Stomach smooth muscle (tissue), 2 donors: ENCODE measurements at regions not wholly inside any gene's neighbourhood (a gene's known extent, or its start where the extent isn't known, plus 50 kb on each side); places are given as distances from the start of the nearest gene placed in this dataset.
"Not testable (repeated sequence)": the region's sequence is repeated elsewhere in the genome, so short reads cannot be mapped to it uniquely, and the experiment has no call there.

ENCODE experiments used
- H3K27ac ChIP-seq: one replicate; pipeline ENCODE4 v1.7.0; 2013; ENCODE audit warnings: mild to moderate bottlenecking, low read length, inconsistent platforms
- H3K27me3 ChIP-seq, 2 donors: one replicate each; pipeline ENCODE4 v1.7.0; 2013; ENCODE audit warnings: low read length in 2 of 2; ENCODE audit not compliant: insufficient read depth in 2 of 2, control insufficient read depth in 1 of 2
- H3K36me3 ChIP-seq, 2 donors: one replicate each; pipeline ENCODE4 v1.7.0; 2013; ENCODE audit warnings: low read length in 2 of 2; ENCODE audit not compliant: control insufficient read depth in 2 of 2, insufficient read depth in 2 of 2
- H3K4me1 ChIP-seq: one replicate; pipeline ENCODE4 v1.7.0; 2013; ENCODE audit warnings: low read length; ENCODE audit not compliant: control insufficient read depth, insufficient read depth
- H3K4me3 ChIP-seq, 2 donors: one replicate each; pipeline ENCODE4 v1.7.0; 2013; ENCODE audit warnings: low read length in 2 of 2
- H3K9ac ChIP-seq, 2 donors: one replicate each; pipeline ENCODE4 v1.7.0; 2013; ENCODE audit warnings: low read length in 2 of 2, mild to moderate bottlenecking in 1 of 2
- H3K9me3 ChIP-seq, 2 donors: one replicate each; pipeline ENCODE4 v1.7.0; 2013; ENCODE audit warnings: low read length in 2 of 2; ENCODE audit not compliant: control insufficient read depth in 2 of 2
- donor health status: healthy.
- donor health status: Pancreatic carcinoma.

DNA sequence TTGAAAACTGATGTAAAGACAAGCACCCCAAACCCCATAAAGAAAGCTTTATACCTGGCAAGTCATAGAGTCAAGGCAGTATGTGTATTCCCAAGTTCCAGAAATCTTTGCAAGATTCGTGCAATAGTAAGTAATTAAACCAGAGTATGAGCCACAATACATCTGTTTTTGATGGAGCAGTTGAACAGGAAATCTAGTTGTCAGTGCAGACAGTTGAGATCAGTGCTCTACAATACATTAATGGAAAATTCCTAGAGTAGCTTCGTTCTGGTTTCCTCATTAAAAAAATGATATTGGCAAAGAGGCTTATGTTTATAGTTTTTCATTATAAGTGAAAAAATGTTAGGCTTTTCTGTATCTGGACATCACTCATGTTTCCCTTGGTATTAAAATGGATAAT is 575.3 kb downstream of the TRIML1 start:
- Histone ChIP-seq H3K36me3 (no peaks in the 10 kb centered on the region), H3K27me3 (no peaks in the 10 kb centered on the region), H3K4me3 (no peak overlapping the region), H3K4me1 (no peaks in the 10 kb centered on the region), H3K9me3 (no peaks in the 10 kb centered on the region), H3K27ac (no peak overlapping the region), H3K9ac (no peak overlapping the region)

DNA sequence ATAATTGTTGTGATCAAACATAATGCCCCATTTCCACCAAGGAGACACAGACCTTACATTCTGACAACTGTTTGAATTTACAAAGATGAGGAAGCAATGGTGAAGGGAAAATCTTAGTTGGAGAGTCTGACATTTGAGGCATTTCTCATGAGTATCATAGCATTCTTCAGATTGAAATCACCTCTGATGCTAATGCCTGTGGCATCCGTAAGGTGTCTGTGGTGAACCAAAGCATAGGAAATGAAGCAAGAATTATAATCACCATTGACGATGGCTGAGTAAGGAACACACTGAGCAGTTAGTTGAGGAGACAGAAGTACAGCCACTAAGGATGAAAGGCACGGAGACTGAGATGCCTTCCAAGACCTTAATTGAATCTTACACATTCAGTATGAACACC is 575.7 kb downstream of the TRIML1 start:
- Histone ChIP-seq H3K4me1 (no peaks in the 10 kb centered on the region), H3K9me3 (no peaks in the 10 kb centered on the region), H3K4me3 (no peak overlapping the region)

DNA sequence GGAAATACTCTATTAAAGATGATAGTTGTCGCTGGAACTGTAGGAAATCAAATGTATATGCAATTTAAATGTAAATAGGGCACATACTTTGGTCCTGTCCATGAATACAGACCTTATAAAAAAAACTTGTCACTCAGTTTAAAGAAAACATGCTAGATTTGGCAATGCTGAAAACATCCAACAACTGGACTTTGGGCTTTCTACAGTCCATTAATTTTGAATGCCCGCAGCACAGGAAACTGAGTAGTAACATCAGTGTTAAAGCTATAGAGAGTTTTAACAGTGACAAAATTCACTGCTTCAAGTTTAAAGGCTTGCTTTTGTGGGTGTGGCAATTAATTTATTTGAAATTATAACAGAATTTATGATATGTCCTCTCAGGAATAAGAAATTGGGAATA is 578.4 kb downstream of the TRIML1 start:
- Histone ChIP-seq H3K9ac (no peak overlapping the region), H3K4me1 (no peaks in the 10 kb centered on the region), H3K9me3 (peaks cover 2 to 4% of the 10 kb centered on the region in 2 donors), H3K27ac (no peak overlapping the region), H3K4me3 (no peak overlapping the region), H3K27me3 (no peaks in the 10 kb centered on the region), H3K36me3 (no peaks in the 10 kb centered on the region)

More for the DNA sequence above, 575.7 kb downstream of the TRIML1 start:
- H3K9ac ChIP-seq = no peak overlapping the region
- H3K36me3 ChIP-seq = no peaks in the 10 kb centered on the region
- no peaks in the 10 kb centered on the region for H3K27me3 ChIP-seq
- no peak overlapping the region for H3K27ac ChIP-seq

DNA sequence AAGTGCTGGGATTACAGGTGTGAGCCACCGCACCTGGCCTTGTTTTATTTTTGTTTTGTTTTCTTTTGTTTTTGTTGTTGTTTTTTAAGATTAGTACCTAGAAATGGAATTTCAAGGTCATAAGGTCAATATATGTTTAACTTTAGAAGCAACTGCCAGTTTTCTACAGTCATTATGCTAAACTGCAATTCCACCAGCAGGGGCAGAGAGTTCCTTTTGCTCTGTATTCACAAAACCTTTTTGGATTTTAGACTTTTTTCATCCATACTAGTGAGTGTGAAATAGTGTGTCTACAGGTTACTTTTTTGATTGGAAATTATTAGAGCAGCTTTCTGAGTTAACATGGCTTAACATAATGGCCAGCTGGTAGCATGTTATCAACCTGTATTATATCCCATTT is 580.6 kb downstream of the TRIML1 start:
- Histone ChIP-seq H3K27me3 (no peaks in the 10 kb centered on the region), H3K4me1 (no peaks in the 10 kb centered on the region), H3K27ac (no peak overlapping the region), H3K9me3 (peaks cover 2 to 4% of the 10 kb centered on the region in 2 donors), H3K36me3 (no peaks in the 10 kb centered on the region), H3K9ac (no peak overlapping the region), H3K4me3 (no peak overlapping the region)

DNA sequence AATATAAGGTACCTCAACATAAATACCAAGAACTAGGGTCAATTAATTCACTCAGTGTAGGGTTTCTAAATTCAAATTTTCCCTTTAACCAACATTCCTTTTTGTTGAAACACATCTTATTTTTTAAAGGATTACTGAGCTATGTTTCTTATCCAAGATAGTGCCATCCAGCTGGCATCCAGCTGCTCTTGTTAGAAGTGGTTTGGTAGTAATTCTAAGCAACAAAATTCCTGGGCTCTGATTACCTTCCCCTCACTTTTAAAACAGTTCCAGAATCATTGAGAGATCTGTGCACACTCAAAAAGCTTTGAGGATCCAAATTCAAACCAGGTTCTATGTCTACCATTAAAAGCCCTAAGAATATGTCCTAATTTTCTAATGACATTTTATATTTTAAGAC is 583.7 kb downstream of the TRIML1 start:
- H3K27me3 ChIP-seq = no peaks in the 10 kb centered on the region
- peaks cover 2 to 4% of the 10 kb centered on the region in 2 donors for H3K9me3 ChIP-seq
- H3K27ac ChIP-seq = no peak overlapping the region
- no peaks in the 10 kb centered on the region for H3K4me1 ChIP-seq
- no peak overlapping the region for H3K4me3 ChIP-seq
- H3K9ac ChIP-seq = no peak overlapping the region
- no peaks in the 10 kb centered on the region for H3K36me3 ChIP-seq

DNA sequence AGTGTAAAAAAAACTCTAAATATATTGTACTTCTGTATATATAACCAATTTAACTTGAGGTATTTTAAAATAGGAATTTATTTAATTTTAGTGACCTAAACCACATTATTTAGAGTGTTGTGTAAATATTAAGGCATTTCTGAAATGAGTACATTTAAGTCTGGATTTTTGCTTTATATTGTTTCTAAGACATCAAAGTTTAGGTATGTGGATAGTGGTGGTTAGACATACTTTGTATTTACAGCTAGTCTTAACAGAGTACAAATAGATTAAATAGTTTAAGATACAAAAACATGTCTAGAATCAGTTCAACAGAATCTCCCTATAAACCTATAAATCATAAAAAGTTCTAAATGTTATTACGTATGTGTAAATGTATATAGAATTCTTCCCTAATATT is 588.5 kb downstream of the TRIML1 start:
- no peak overlapping the region for H3K9ac ChIP-seq
- H3K4me1 ChIP-seq = no peaks in the 10 kb centered on the region
- no peaks in the 10 kb centered on the region for H3K36me3 ChIP-seq
- H3K4me3 ChIP-seq = no peak overlapping the region
- H3K27ac ChIP-seq = no peak overlapping the region
- H3K27me3 ChIP-seq = no peaks in the 10 kb centered on the region
- no peaks in the 10 kb centered on the region for H3K9me3 ChIP-seq

DNA sequence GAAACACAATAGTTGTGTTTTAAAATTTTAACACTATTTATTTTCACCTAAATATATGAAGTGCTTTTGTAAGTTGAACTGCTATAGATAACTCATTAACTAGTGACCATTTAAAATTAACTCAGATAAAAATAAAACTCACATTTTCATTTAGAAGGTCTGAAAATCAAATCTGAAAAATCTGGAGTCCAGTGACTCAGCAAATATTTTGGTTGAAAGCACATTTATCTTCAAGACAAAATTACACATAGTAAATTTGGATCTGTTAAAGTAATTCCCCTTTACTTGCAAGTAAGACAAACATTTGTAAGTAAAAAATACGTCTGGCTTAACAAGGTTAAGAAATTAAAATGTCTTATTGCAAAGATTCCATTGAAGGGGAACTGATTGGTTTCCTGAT is 589.1 kb downstream of the TRIML1 start:
- H3K4me3 ChIP-seq = no peak overlapping the region
- H3K27ac ChIP-seq = no peak overlapping the region
- H3K9ac ChIP-seq = no peak overlapping the region
- no peaks in the 10 kb centered on the region for H3K4me1 ChIP-seq
- H3K27me3 ChIP-seq = no peaks in the 10 kb centered on the region
- no peaks in the 10 kb centered on the region for H3K9me3 ChIP-seq
- no peaks in the 10 kb centered on the region for H3K36me3 ChIP-seq

DNA sequence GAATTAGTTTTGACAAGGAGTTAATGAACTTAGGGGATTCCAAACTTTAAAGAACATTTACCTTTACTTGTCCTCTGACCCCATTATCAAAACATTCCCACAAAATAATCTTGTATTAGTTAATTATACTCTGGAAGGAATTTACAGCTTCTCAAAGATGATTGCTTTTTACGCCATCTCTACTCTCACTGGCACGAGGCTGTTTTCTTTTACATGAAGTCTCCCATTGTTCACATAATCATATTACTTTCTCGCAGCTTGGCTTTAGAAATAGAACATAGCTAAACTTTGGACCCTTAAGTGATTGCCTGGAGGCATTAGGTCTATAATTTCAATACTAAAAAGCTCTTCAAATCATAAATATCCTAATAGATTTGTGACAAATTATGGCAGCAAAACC is 592.9 kb downstream of the TRIML1 start:
- H3K27me3 ChIP-seq = no peaks in the 10 kb centered on the region
- no peak overlapping the region for H3K9ac ChIP-seq
- no peaks in the 10 kb centered on the region for H3K4me1 ChIP-seq
- H3K36me3 ChIP-seq = no peaks in the 10 kb centered on the region
- no peak overlapping the region for H3K27ac ChIP-seq
- no peak overlapping the region for H3K4me3 ChIP-seq
- no peaks in the 10 kb centered on the region for H3K9me3 ChIP-seq

DNA sequence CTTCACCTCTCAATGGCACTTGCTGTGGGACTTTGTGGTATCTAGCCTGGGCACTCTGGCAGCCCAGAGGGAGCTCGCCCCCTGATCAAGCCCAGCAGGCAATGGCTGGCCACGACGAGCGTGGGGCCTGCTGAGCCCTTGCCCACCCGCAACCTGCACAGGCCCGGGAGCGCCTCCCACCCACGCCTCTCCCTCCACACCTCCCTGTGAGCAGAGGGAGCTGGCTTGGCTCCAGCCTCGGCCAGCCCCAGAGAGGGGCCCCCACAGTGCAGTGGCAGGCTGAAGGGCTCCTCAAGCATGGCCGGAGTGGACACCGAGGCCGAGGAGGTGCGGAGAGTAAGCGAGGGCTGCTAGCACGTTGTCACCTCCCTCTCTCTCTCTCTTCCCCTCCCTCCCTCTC is 595.8 kb downstream of the TRIML1 start:
- no peaks in the 10 kb centered on the region for H3K27me3 ChIP-seq
- no peak overlapping the region for H3K27ac ChIP-seq
- H3K9me3 ChIP-seq = no peaks in the 10 kb centered on the region
- H3K4me3 ChIP-seq = no peak overlapping the region
- H3K9ac ChIP-seq = no peak overlapping the region
- no peaks in the 10 kb centered on the region for H3K36me3 ChIP-seq
- H3K4me1 ChIP-seq = no peaks in the 10 kb centered on the region

DNA sequence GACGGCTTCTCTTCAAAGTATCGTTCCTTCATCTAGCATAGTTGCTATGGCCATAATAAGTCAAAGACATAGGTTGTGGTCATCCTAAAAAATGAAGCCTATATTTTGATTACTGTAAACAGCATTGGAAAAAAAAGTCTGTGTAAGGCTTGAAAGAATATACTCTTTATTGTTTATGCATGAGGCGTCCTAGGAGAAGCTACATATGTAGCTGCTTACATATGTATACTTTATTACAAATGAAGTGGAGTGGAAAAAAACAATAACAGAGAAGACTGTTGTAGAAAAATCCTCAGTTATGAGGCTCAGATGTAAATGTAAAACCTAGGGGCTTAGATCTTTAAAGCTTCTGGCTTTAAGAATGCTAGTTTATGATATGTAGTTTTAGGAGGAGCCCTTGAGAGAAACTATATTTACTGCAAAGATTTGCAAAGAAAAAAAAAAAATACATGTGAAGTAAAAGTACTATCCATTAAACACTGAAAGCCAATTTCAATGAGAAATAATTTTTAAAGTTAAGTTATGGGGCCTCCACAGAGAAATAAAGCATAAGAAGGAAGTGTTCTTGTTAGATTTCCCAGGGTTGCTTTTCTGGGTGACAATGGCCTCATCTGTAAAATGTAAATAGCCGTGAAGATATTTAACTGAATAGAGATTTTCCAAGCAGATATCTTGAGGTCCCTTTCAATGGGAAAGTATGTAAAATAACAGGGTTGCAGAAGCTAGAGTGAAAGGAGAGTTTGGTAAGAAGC is 598.2 kb downstream of the TRIML1 start:
- no peaks in the 10 kb centered on the region for H3K9me3 ChIP-seq
- no peaks in the 10 kb centered on the region for H3K36me3 ChIP-seq
- H3K9ac ChIP-seq = no peak overlapping the region
- H3K4me3 ChIP-seq = no peak overlapping the region
- H3K4me1 ChIP-seq = no peaks in the 10 kb centered on the region
- H3K27ac ChIP-seq = no peak overlapping the region
- H3K27me3 ChIP-seq = no peaks in the 10 kb centered on the region

DNA sequence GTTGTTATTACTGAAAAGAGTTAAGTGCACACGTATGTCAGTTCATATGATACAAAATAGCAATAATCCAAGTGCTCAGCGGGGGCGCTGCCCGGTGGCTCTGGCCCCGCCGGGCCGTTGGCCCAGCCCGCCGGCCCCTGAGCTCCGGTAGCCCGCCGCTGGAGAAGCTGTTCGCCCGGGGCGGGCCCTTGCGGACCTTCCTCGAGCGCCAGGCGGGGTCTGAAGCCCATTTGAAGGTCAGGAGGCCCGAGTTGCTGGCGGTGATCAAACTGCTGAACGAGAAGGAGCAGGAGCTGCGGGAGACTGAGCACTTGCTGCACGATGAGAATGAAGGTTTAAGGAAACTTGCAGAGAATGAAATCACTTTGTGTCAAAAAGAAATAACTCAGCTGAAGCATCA is 599.0 kb downstream of the TRIML1 start:
- H3K36me3 ChIP-seq, H3K9me3 ChIP-seq, H3K4me1 ChIP-seq, H3K27ac ChIP-seq, H3K27me3 ChIP-seq: not testable (repeated sequence)
- peak overlapping the region in 1 of 2 donors; percentile 64 for H3K4me3 ChIP-seq
- H3K9ac ChIP-seq = peak overlapping the region in 1 of 2 donors; percentile 55
